ENCODE measurements at regions not wholly inside any gene's neighbourhood (a gene's known extent, or its start where the extent isn't known, plus 50 kb on each side); places are given as distances from the start of the nearest gene placed in this dataset.

DNA sequence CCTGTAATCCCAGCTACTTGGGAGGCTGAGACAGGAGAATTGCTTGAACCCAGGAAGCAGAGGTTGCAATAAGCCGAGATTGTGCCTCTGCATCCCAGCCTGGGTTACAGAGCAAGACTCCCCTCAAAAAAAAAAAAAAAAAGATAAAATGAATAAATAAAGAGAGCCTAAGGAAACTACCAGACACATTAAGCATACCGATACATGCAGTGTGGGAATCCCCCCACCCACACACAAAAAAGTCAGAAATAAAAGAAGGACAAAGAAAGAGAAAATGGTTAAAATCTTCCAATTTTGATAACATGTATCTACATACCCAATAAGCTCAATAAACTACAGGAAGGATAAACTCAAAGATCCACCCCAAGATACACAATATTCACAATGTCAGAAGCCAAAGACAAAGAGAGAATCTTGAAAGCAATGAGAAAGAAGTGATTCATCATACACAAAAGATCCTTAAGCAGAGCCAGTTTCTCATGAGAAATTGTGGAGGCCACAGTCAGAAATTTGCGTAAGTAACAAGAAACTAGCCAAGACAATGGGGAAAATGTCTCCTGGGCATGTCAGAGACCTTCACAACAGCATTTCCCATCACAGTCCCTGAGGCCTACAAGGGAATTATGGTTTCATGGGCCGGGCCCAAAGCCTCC lies 1197.0 kb downstream of the AMY1C start:
- Mint-ChIP-seq H3K36me3 (ENCODE audit: insufficient read depth) (no peaks in the 10 kb centered on the region), H3K4me3 (ENCODE audit: low read depth) (no peak overlapping the region), H3K4me1 (ENCODE audit: low read depth) (no peaks in the 10 kb centered on the region), H3K27me3 (no peaks in the 10 kb centered on the region), H3K27ac (no peak overlapping the region), H3K9me3 (ENCODE audit: low read depth) (peaks cover 9% of the 10 kb centered on the region)
- TF ChIP-seq, protein P1, sequence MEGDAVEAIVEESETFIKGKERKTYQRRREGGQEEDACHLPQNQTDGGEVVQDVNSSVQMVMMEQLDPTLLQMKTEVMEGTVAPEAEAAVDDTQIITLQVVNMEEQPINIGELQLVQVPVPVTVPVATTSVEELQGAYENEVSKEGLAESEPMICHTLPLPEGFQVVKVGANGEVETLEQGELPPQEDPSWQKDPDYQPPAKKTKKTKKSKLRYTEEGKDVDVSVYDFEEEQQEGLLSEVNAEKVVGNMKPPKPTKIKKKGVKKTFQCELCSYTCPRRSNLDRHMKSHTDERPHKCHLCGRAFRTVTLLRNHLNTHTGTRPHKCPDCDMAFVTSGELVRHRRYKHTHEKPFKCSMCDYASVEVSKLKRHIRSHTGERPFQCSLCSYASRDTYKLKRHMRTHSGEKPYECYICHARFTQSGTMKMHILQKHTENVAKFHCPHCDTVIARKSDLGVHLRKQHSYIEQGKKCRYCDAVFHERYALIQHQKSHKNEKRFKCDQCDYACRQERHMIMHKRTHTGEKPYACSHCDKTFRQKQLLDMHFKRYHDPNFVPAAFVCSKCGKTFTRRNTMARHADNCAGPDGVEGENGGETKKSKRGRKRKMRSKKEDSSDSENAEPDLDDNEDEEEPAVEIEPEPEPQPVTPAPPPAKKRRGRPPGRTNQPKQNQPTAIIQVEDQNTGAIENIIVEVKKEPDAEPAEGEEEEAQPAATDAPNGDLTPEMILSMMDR (IDR thresholded peaks at IDR 0.05; ENCODE audit: unreplicated experiment): no peak
- no peak for DNase-seq (ENCODE audit: low spot score, unreplicated experiment)

DNA sequence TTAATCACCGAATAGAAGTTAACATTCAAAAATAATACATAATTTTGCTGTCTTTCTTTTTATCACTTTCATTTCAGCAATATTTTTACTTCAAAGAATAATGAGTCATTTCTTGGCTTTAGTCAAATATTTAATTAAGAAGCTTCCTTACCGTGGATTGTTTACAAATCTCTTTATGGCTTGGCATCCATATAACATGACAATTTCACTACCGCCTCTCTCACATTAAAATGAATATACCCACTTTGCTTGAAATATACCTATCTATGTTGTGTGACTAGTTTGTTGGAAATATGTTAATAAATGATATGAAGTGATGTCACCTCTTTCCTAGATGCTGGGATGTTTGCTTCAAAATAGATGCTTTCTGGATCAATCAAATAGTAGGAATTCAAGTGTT lies 1203.9 kb downstream of the AMY1C start:
- no peak overlapping the region for H3K4me3 Mint-ChIP-seq (ENCODE audit: low read depth)
- H3K9me3 Mint-ChIP-seq (ENCODE audit: low read depth): peaks cover 1% of the 10 kb centered on the region
- no peaks in the 10 kb centered on the region for H3K4me1 Mint-ChIP-seq (ENCODE audit: low read depth)
- no peaks in the 10 kb centered on the region for H3K27me3 Mint-ChIP-seq
- H3K27ac Mint-ChIP-seq: no peak overlapping the region
- H3K36me3 Mint-ChIP-seq (ENCODE audit: insufficient read depth): no peaks in the 10 kb centered on the region
- TF ChIP-seq, protein P1 (IDR thresholded peaks at IDR 0.05; ENCODE audit: unreplicated experiment): no peak
- no peak for DNase-seq (ENCODE audit: low spot score, unreplicated experiment)

DNA sequence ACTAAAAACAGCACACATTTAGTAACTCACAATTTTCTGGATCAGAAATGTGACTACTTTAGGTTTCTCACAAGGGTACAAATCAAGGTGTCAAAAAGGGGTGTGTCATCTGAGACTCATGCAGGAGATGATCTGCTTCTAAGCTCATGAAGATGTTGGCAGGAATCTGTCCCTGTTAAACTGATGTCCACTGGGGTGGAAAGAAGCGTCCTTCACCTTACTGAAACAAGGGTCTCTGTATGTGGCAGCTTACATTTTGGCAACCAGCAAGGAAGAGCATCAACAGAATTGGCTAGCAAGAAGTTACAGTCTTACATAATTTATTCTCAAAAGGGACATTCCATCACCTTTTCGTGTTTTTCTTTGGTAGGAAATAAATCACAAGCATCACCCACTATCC lies 1223.8 kb downstream of the AMY1C start:
- no peaks in the 10 kb centered on the region for H3K27me3 Mint-ChIP-seq
- no peak overlapping the region for H3K27ac Mint-ChIP-seq
- H3K36me3 Mint-ChIP-seq (ENCODE audit: insufficient read depth): no peaks in the 10 kb centered on the region
- no peak overlapping the region for H3K4me3 Mint-ChIP-seq (ENCODE audit: low read depth)
- H3K4me1 Mint-ChIP-seq (ENCODE audit: low read depth): peaks cover 9% of the 10 kb centered on the region
- no peak for DNase-seq (ENCODE audit: low spot score, unreplicated experiment)
- TF ChIP-seq, protein P1 (IDR thresholded peaks at IDR 0.05; ENCODE audit: unreplicated experiment): no peak
- H3K9me3 Mint-ChIP-seq (ENCODE audit: low read depth): no peaks in the 10 kb centered on the region

DNA sequence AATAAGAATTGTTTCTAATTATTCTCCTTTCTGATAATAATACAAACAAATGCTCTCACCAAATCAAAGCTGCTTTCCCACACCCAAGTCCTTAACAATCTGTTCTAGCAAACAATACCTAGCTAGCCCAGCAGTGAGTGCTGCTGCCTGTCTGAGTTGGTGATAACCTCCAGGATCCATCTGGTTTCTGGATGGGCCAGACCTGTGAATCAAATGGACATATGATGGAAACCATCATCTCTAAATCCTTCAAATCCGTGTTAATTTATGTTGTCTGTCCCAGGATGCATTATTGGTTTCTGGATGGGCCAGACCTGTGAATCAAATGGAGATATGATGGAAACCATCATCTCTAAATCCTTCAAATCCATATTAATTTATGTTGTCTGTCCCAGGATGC lies 1230.0 kb downstream of the AMY1C start:
- H3K36me3 Mint-ChIP-seq (ENCODE audit: insufficient read depth): no peaks in the 10 kb centered on the region
- peaks cover 3% of the 10 kb centered on the region for H3K9me3 Mint-ChIP-seq (ENCODE audit: low read depth)
- no peaks in the 10 kb centered on the region for H3K27me3 Mint-ChIP-seq
- H3K4me1 Mint-ChIP-seq (ENCODE audit: low read depth): peaks cover 6% of the 10 kb centered on the region
- H3K27ac Mint-ChIP-seq: no peak overlapping the region
- no peak overlapping the region for H3K4me3 Mint-ChIP-seq (ENCODE audit: low read depth)
- TF ChIP-seq, protein P1 (IDR thresholded peaks at IDR 0.05; ENCODE audit: unreplicated experiment): no peak
- no peak for DNase-seq (ENCODE audit: low spot score, unreplicated experiment)

DNA sequence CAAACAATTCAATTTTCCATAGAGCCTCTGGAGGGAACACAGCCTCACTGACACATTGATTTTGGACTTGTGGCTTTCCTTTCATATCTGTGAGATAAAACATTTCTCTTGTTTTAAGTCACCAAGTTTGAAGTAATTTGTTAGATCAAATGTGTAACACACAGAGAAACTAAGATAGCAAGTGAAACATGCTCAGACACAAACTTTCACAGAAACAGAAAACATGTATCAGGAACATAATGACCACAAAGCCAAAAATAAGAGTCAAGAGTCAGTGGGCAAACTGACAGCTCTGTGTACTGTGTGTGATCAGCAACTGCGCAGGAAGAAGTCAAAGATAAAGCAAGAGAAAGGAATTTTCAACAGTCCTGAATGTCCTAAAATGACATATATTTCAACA lies 1237.5 kb downstream of the AMY1C start:
- peaks cover 6% of the 10 kb centered on the region for H3K9me3 Mint-ChIP-seq (ENCODE audit: low read depth)
- no peak for DNase-seq (ENCODE audit: low spot score, unreplicated experiment)
- no peak overlapping the region for H3K27ac Mint-ChIP-seq
- TF ChIP-seq, protein P1 (IDR thresholded peaks at IDR 0.05; ENCODE audit: unreplicated experiment): no peak
- peaks cover 3% of the 10 kb centered on the region for H3K4me1 Mint-ChIP-seq (ENCODE audit: low read depth)
- no peaks in the 10 kb centered on the region for H3K27me3 Mint-ChIP-seq
- no peaks in the 10 kb centered on the region for H3K36me3 Mint-ChIP-seq (ENCODE audit: insufficient read depth)
- no peak overlapping the region for H3K4me3 Mint-ChIP-seq (ENCODE audit: low read depth)

Measured in progenitor cell of endocrine pancreas (in vitro differentiated cells).